COLO668 (cell line): ENCODE measurements at regions not wholly inside any gene's neighbourhood (a gene's known extent, or its start where the extent isn't known, plus 50 kb on each side); places are given as distances from the start of the nearest gene placed in this dataset.

Source experiments
- DNase-seq: peaks from one replicate; lab custom pipeline; 2025; ENCODE audit not compliant: unreplicated experiment; lab: John Stamatoyannopoulos, UW

- no peak for DNase-seq
These were observed 331.5 kb downstream of the CBLN1 start for GRCh38 chr16:48950184-48950583.

- DNase-seq = no peak
These were observed 332.0 kb downstream of the CBLN1 start for GRCh38 chr16:48949636-48950035.

GRCh38 chr16:48948911-48949310, 332.7 kb downstream of the CBLN1 start:
- no peak for DNase-seq

GRCh38 chr16:48947371-48947713, 334.3 kb downstream of the CBLN1 start:
- DNase-seq = no peak

GRCh38 chr16:48946686-48947370, 334.8 kb downstream of the CBLN1 start:
- DNase-seq = no peak

- no peak for DNase-seq
These were observed 333.0 kb upstream of the N4BP1 start for GRCh38 chr16:48942996-48943395.

GRCh38 chr16:48936811-48937210, 326.8 kb upstream of the N4BP1 start:
- DNase-seq = no peak

- no peak for DNase-seq
These were observed 322.4 kb upstream of the N4BP1 start for GRCh38 chr16:48932216-48932855.

- DNase-seq = no peak
These were observed 321.1 kb upstream of the N4BP1 start for GRCh38 chr16:48930951-48931553.

GRCh38 chr16:48919791-48920190, 309.8 kb upstream of the N4BP1 start:
- no peak for DNase-seq

- DNase-seq = no peak
These were observed 308.7 kb upstream of the N4BP1 start for GRCh38 chr16:48918520-48919258.

- DNase-seq = no peak
These were observed 306.6 kb upstream of the N4BP1 start for GRCh38 chr16:48916566-48916965.

- DNase-seq = no peak
These were observed 304.1 kb upstream of the N4BP1 start for GRCh38 chr16:48914070-48914469.

GRCh38 chr16:48913384-48913783, 303.4 kb upstream of the N4BP1 start:
- DNase-seq = no peak

- no peak for DNase-seq
These were observed 302.4 kb upstream of the N4BP1 start for GRCh38 chr16:48912360-48912759.

- DNase-seq = no peak
These were observed 301.7 kb upstream of the N4BP1 start for GRCh38 chr16:48911700-48912099.

GRCh38 chr16:48910214-48910613, 300.2 kb upstream of the N4BP1 start:
- no peak for DNase-seq

- no peak for DNase-seq
These were observed 299.3 kb upstream of the N4BP1 start for GRCh38 chr16:48909231-48909630.

- no peak for DNase-seq
These were observed 298.1 kb upstream of the N4BP1 start for GRCh38 chr16:48907906-48908634.

- no peak for DNase-seq
These were observed 295.9 kb upstream of the N4BP1 start for GRCh38 chr16:48905632-48906505.
